ENCODE measurements at regions not wholly inside any gene's neighbourhood (a gene's known extent, or its start where the extent isn't known, plus 50 kb on each side); places are given as distances from the start of the nearest gene placed in this dataset.
A peak's percentile ranks its signal among the peaks of the same experiment; 100 is the strongest.
"Not testable (repeated sequence)": the region's sequence is repeated elsewhere in the genome, so short reads cannot be mapped to it uniquely, and the experiment has no call there.

GRCh38 chr6:141938664-141939063, 194.1 kb upstream of the GJE1 start:
- no peak overlapping the region for H3K27ac Mint-ChIP-seq (ENCODE audit: unreplicated experiment)
- no peaks in the 10 kb centered on the region for H3K36me3 Mint-ChIP-seq (ENCODE audit: low read depth, unreplicated experiment)

GRCh38 chr6:141932685-141933084, 200.0 kb upstream of the GJE1 start:
- no peaks in the 10 kb centered on the region for H3K27me3 ChIP-seq (ENCODE audit: insufficient read depth, low read length)
- DNase-seq (ENCODE audit: low read depth) (no peak), FAIRE-seq (no peak)
- no peaks in the 10 kb centered on the region for H3K36me3 Mint-ChIP-seq (ENCODE audit: low read depth, unreplicated experiment)
- H3K4me1 ChIP-seq (ENCODE audit: insufficient read depth, low read length) = no peaks in the 10 kb centered on the region
- H4K20me1 ChIP-seq (ENCODE audit: insufficient read depth, low read length) = no peaks in the 10 kb centered on the region
- no peak overlapping the region for H3K4me3 Mint-ChIP-seq (ENCODE audit: unreplicated experiment)
- H3K36me3 ChIP-seq (ENCODE audit: insufficient read depth, low read length) = no peaks in the 10 kb centered on the region
- no peak overlapping the region for H3K4me3 ChIP-seq (ENCODE audit: insufficient read depth, low read depth, low read length)
- no peak overlapping the region for H3K27ac ChIP-seq (ENCODE audit: low read depth, low read length)
- H3K79me2 ChIP-seq (ENCODE audit: insufficient read depth, low read length) = no peaks in the 10 kb centered on the region
- no peaks in the 10 kb centered on the region for H3K4me1 Mint-ChIP-seq (ENCODE audit: low read depth, unreplicated experiment)
- no peaks in the 10 kb centered on the region for H3K27me3 Mint-ChIP-seq (ENCODE audit: low read depth, unreplicated experiment)
- no peak for TF ChIP-seq CTCF (IDR thresholded peaks at IDR 0.05; ENCODE audit: insufficient read depth, low read depth, low read length)
- no peak for TF ChIP-seq EZH2 (IDR thresholded peaks at IDR 0.05; ENCODE audit: insufficient read depth, low read length)
- H2AFZ ChIP-seq (ENCODE audit: low read depth, low read length) = no peak overlapping the region
- no peak overlapping the region for H3K9ac ChIP-seq (ENCODE audit: low read length)
- peaks cover 3% of the 10 kb centered on the region for H3K9me3 Mint-ChIP-seq (ENCODE audit: unreplicated experiment)
- no peak overlapping the region for H3K27ac Mint-ChIP-seq (ENCODE audit: unreplicated experiment)
- no peak overlapping the region for H3K4me2 ChIP-seq (ENCODE audit: low read length)
- no peaks in the 10 kb centered on the region for H3K9me3 ChIP-seq (ENCODE audit: insufficient read depth, low read depth, low read length)

More at GRCh38 chr6:141938664-141939063, 194.1 kb upstream of the GJE1 start:
- DNase-seq (ENCODE audit: low read depth) (no peak), FAIRE-seq (no peak)
- H3K4me1 ChIP-seq (ENCODE audit: insufficient read depth, low read length) = no peaks in the 10 kb centered on the region
- H3K36me3 ChIP-seq (ENCODE audit: insufficient read depth, low read length) = no peaks in the 10 kb centered on the region
- Mint-ChIP-seq H3K9me3 (ENCODE audit: unreplicated experiment) (peaks cover 12% of the 10 kb centered on the region), H3K27me3 (ENCODE audit: low read depth, unreplicated experiment) (no peaks in the 10 kb centered on the region), H3K4me3 (ENCODE audit: unreplicated experiment) (no peak overlapping the region), H3K4me1 (ENCODE audit: low read depth, unreplicated experiment) (no peaks in the 10 kb centered on the region)
- H3K79me2 ChIP-seq (ENCODE audit: insufficient read depth, low read length) = no peaks in the 10 kb centered on the region
- no peak overlapping the region for H3K9ac ChIP-seq (ENCODE audit: low read length)
- no peak overlapping the region for H3K4me3 ChIP-seq (ENCODE audit: insufficient read depth, low read depth, low read length)
- no peak overlapping the region for H2AFZ ChIP-seq (ENCODE audit: low read depth, low read length)
- no peaks in the 10 kb centered on the region for H3K27me3 ChIP-seq (ENCODE audit: insufficient read depth, low read length)
- no peak overlapping the region for H3K27ac ChIP-seq (ENCODE audit: low read depth, low read length)
- TF ChIP-seq EZH2 (IDR thresholded peaks at IDR 0.05; ENCODE audit: insufficient read depth, low read length) (no peak), CTCF (IDR thresholded peaks at IDR 0.05; ENCODE audit: insufficient read depth, low read depth, low read length) (no peak)
- H4K20me1 ChIP-seq (ENCODE audit: insufficient read depth, low read length) = no peaks in the 10 kb centered on the region
- no peaks in the 10 kb centered on the region for H3K9me3 ChIP-seq (ENCODE audit: insufficient read depth, low read depth, low read length)
- no peak overlapping the region for H3K4me2 ChIP-seq (ENCODE audit: low read length)

DNA sequence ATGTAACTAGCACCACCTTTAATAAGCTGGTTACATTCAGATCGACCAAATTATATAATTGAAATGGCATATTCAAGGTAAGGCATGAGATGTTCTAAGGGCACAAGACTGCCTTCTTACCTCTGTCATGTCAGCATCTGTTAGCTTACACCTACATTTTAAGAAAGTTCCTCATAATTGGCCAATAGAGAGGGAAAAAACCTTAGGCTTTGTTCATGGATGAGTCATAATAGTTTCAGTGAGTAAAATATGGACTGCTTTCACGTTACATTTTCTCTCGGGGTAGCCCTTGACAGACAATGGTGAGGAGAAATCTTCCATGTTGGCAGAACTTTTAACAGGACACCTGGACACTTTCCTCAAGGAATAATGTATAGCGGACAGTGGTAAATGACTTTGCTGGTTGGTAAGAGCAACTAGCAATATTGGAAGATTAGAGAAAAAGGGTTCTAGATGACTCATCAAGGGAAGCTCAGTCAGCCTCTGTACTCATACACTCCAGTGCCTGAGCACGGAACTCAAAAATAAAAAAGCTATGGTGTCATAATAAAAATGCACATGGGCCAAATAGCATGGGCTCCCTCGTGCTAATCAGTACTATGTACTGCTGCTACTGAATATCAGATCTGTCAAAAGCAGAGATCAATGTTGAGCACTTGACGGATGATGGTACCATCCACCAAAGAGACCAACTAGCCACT, 206.4 kb upstream of the GJE1 start:
- H3K36me3 Mint-ChIP-seq (ENCODE audit: low read depth, unreplicated experiment); H3K27ac Mint-ChIP-seq (ENCODE audit: unreplicated experiment); H4K20me1 ChIP-seq (ENCODE audit: insufficient read depth, low read length); H3K9me3 ChIP-seq (ENCODE audit: insufficient read depth, low read depth, low read length); H3K4me3 Mint-ChIP-seq (ENCODE audit: unreplicated experiment); H3K27me3 ChIP-seq (ENCODE audit: insufficient read depth, low read length); H2AFZ ChIP-seq (ENCODE audit: low read depth, low read length); DNase-seq (ENCODE audit: low read depth); H3K36me3 ChIP-seq (ENCODE audit: insufficient read depth, low read length); H3K27me3 Mint-ChIP-seq (ENCODE audit: low read depth, unreplicated experiment); H3K4me3 ChIP-seq (ENCODE audit: insufficient read depth, low read depth, low read length); H3K4me2 ChIP-seq (ENCODE audit: low read length); H3K4me1 Mint-ChIP-seq (ENCODE audit: low read depth, unreplicated experiment); H3K9ac ChIP-seq (ENCODE audit: low read length); H3K79me2 ChIP-seq (ENCODE audit: insufficient read depth, low read length); H3K4me1 ChIP-seq (ENCODE audit: insufficient read depth, low read length); H3K27ac ChIP-seq (ENCODE audit: low read depth, low read length); H3K9me3 Mint-ChIP-seq (ENCODE audit: unreplicated experiment): not testable (repeated sequence)
- peak; percentile 58 for FAIRE-seq
